ENCODE measurements at regions not wholly inside any gene's neighbourhood (a gene's known extent, or its start where the extent isn't known, plus 50 kb on each side); places are given as distances from the start of the nearest gene placed in this dataset.
A peak's percentile ranks its signal among the peaks of the same experiment; 100 is the strongest.

DNA sequence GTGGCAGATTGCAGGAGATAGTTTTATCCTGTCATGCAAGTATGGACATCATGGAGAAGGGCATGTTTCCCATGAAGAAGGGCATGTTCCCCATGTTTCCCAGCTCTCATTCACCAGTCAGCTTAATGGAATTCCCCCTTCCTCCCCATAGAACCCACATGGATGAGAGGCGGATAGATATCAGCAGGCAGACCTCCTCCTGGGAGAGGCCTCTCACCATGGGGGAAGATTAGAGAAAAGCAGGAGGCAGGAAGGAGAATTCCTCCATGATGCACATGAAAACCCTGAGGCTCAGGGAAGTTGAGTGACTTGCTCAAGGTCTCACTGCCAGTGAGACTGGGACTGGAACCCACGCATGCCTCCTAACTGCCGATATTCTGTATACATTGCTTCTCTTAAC is 92.9 kb upstream of the FOXN3 start:
- Histone ChIP-seq H3K79me2 (ENCODE audit: insufficient read depth, low read length) (peaks cover 57% of the 10 kb centered on the region), H3K4me2 (replicated peaks; ENCODE audit: extremely low read depth, low read length, poor library complexity, severe bottlenecking) (peak overlapping the region; percentile 24), H3K27ac (ENCODE audit: low read depth in 1 of 2, low read length in 2 of 2) (peak overlapping the region; percentile 69 to 78), H4K20me1 (ENCODE audit: insufficient read depth, low read length) (peaks cover 12% of the 10 kb centered on the region), H3K9me3 (replicated peaks in 1 of 2; ENCODE audit: control insufficient read depth in 1 of 2, insufficient read depth in 1 of 2, low read length in 2 of 2) (no peaks in the 10 kb centered on the region), H3K27me3 (ENCODE audit: control insufficient read depth in 2 of 2, insufficient read depth in 2 of 2, low read length in 2 of 2) (no peaks in the 10 kb centered on the region), H3K9ac (ENCODE audit: insufficient read depth, low read length, poor library complexity, severe bottlenecking) (no peak overlapping the region), H2AFZ (ENCODE audit: insufficient read depth, low read depth, low read length, poor library complexity, severe bottlenecking) (no peak overlapping the region), H3K36me3 (replicated peaks in 1 of 2; ENCODE audit: control insufficient read depth in 1 of 2, insufficient read depth in 2 of 2, low read length in 2 of 2) (peaks cover 0 to 4% of the 10 kb centered on the region in 2 donors), H3K4me1 (ENCODE audit: control insufficient read depth in 1 of 2, insufficient read depth in 2 of 2, low read length in 2 of 2) (peaks cover 26 to 38% of the 10 kb centered on the region in 2 donors), H3K4me3 (replicated peaks in 1 of 3; ENCODE audit: low read depth in 2 of 3, low read length in 3 of 3) (peak overlapping the region in 1 of 3 experiments; percentile 41)
- H3K27ac Mint-ChIP-seq: peak overlapping the region; percentile 87 to 96 (median 92)
- TF ChIP-seq, protein P1, sequence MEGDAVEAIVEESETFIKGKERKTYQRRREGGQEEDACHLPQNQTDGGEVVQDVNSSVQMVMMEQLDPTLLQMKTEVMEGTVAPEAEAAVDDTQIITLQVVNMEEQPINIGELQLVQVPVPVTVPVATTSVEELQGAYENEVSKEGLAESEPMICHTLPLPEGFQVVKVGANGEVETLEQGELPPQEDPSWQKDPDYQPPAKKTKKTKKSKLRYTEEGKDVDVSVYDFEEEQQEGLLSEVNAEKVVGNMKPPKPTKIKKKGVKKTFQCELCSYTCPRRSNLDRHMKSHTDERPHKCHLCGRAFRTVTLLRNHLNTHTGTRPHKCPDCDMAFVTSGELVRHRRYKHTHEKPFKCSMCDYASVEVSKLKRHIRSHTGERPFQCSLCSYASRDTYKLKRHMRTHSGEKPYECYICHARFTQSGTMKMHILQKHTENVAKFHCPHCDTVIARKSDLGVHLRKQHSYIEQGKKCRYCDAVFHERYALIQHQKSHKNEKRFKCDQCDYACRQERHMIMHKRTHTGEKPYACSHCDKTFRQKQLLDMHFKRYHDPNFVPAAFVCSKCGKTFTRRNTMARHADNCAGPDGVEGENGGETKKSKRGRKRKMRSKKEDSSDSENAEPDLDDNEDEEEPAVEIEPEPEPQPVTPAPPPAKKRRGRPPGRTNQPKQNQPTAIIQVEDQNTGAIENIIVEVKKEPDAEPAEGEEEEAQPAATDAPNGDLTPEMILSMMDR (IDR thresholded peaks at IDR 0.05): no peak
- no CpG with 5 or more reads among the region's 3 CpGs for WGBS (ENCODE audit: insufficient coverage)
- peaks cover 0 to 3% (median 0%) of the 10 kb centered on the region in 7 donors for H3K9me3 Mint-ChIP-seq
- no peak overlapping the region for H3K4me3 Mint-ChIP-seq
- H3K4me1 Mint-ChIP-seq: peaks cover 60% of the 10 kb centered on the region
- peaks cover 0 to 1% (median 0%) of the 10 kb centered on the region in 3 donors for H3K27me3 Mint-ChIP-seq (ENCODE audit: low read depth in 3 of 3)
- intact Hi-C loops (cut with micrococcal nuclease): no loop called here
- peaks cover 33 to 48% of the 10 kb centered on the region in 2 donors for H3K36me3 Mint-ChIP-seq
- no peak for DNase-seq

DNA sequence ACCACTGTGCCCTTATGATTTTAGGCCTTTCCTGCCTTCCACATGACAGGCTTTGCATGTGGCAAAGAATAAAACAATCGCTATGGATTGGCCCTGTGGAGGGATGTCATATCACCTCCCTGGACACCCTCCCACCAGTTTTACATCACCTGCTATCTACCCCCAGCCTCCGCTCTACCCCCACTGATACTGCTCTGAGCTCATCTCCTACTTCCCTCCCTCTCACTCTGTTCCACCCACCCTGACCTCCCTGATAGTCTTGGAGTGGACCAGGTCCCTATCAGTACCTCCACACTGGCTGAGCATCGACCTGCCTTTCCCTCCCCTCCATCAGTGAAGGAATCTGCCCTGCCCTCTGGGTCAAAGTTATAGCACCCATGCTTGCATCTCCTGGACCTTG is 91.8 kb upstream of the FOXN3 start:
- Histone ChIP-seq H2AFZ (ENCODE audit: insufficient read depth, low read depth, low read length, poor library complexity, severe bottlenecking) (no peak overlapping the region), H3K27me3 (ENCODE audit: control insufficient read depth in 2 of 2, insufficient read depth in 2 of 2, low read length in 2 of 2) (no peaks in the 10 kb centered on the region), H3K79me2 (ENCODE audit: insufficient read depth, low read length) (peaks cover 47% of the 10 kb centered on the region), H3K9ac (ENCODE audit: insufficient read depth, low read length, poor library complexity, severe bottlenecking) (no peak overlapping the region), H3K9me3 (replicated peaks in 1 of 2; ENCODE audit: control insufficient read depth in 1 of 2, insufficient read depth in 1 of 2, low read length in 2 of 2) (no peaks in the 10 kb centered on the region), H3K27ac (ENCODE audit: low read depth in 1 of 2, low read length in 2 of 2) (no peak overlapping the region), H3K4me2 (replicated peaks; ENCODE audit: extremely low read depth, low read length, poor library complexity, severe bottlenecking) (no peak overlapping the region), H3K4me3 (replicated peaks in 1 of 3; ENCODE audit: low read depth in 2 of 3, low read length in 3 of 3) (no peak overlapping the region), H3K4me1 (ENCODE audit: control insufficient read depth in 1 of 2, insufficient read depth in 2 of 2, low read length in 2 of 2) (peaks cover 37 to 48% of the 10 kb centered on the region in 2 donors), H4K20me1 (ENCODE audit: insufficient read depth, low read length) (peaks cover 15% of the 10 kb centered on the region), H3K36me3 (replicated peaks in 1 of 2; ENCODE audit: control insufficient read depth in 1 of 2, insufficient read depth in 2 of 2, low read length in 2 of 2) (peaks cover 0 to 4% of the 10 kb centered on the region in 2 donors)
- WGBS (ENCODE audit: insufficient coverage): 100% methylated on average over 2 of the region's 3 CpGs
- no peak for DNase-seq
- intact Hi-C loops (cut with micrococcal nuclease): no loop called here
- H3K9me3 Mint-ChIP-seq: peaks cover 0 to 3% (median 0%) of the 10 kb centered on the region in 7 donors
- H3K27ac Mint-ChIP-seq: peak overlapping the region in 5 of 7 donors; percentile 38 to 72 (median 52)
- H3K4me3 Mint-ChIP-seq: no peak overlapping the region
- H3K27me3 Mint-ChIP-seq (ENCODE audit: low read depth in 3 of 3): peaks cover 0 to 1% (median 0%) of the 10 kb centered on the region in 3 donors
- peaks cover 65% of the 10 kb centered on the region for H3K4me1 Mint-ChIP-seq
- TF ChIP-seq, protein P1 (IDR thresholded peaks at IDR 0.05): no peak
- H3K36me3 Mint-ChIP-seq: peaks cover 27 to 42% of the 10 kb centered on the region in 2 donors
